D341Med (cell line): ENCODE measurements at regions not wholly inside any gene's neighbourhood (a gene's known extent, or its start where the extent isn't known, plus 50 kb on each side); places are given as distances from the start of the nearest gene placed in this dataset.
"Not testable (repeated sequence)": the region's sequence is repeated elsewhere in the genome, so short reads cannot be mapped to it uniquely, and the experiment has no call there.

Source experiments
- DNase-seq: peaks from one replicate; pipeline ENCODE4 v3.0.0; 2012; ENCODE audit warnings: low spot score

DNA sequence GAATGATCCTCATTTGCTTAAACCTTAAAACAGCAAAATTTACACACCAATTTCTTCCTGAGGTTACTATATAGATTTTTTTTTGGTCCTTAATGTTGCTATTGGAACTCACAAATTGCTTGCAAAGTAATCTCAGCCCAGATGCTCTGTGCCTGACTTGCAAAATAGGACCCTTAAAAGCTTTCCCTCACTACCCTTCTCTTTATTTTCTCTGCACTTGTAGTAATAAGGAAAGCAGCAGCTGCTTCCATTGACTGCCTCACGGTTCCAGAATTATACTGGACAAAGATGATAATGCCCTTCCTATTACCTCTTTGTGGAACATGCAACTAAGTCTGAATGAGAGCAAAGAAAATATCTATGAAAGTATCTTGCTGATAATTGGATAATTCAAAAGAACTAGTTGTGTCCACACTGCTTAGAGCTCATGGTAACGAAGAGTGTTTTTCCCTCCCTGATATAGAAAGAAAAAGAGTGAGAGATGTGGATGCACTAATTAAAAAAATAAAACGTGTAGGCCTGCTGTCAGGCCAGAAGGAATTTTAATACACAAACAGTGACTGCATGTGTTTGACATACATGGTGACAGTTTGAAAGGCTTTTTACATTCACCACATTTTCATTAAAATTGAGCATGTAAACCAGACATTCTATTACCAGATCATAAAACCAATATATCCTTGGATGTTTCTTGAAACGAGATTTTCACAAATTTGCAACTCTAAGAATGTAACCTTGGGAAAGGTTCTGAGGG, 783.1 kb downstream of the GBE1 start:
- DNase-seq, result no peak

DNA sequence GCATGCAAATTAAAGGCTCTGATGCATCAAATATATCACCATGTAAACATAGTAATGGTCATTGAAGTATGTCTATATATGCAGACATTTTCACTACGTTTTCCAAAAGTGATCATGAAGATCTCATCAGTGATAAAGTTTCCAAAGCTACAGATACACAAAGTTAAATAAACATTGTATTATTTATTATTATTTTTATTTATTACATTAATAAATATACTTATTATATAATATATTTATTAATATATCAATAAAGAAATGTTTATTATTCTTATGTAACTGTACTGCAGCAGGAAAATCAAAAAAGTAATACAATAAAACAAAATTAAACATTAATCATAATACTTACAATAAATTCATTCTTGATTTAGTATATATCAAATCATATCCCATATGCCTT, 791.2 kb downstream of the GBE1 start:
- DNase-seq, result no peak

DNA sequence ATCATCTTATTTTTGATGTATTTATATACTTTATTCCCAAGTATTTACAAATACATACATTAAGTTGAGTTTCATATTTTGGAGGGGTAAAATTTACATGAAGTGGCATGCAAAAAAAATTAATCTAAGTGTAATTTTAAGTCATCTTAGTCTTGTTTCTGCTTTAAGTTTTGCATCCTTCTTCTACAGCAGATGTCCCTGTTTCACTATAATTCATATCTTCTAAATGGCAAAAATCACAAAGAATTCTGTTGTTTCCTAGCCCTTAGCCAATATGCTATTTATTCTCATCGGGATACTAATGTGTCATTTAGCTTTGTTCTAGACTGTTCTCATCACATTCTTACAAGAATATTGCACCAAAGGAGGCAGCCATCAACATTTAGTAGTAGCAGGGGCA, 831.9 kb downstream of the GBE1 start:
- DNase-seq, result no peak

DNA sequence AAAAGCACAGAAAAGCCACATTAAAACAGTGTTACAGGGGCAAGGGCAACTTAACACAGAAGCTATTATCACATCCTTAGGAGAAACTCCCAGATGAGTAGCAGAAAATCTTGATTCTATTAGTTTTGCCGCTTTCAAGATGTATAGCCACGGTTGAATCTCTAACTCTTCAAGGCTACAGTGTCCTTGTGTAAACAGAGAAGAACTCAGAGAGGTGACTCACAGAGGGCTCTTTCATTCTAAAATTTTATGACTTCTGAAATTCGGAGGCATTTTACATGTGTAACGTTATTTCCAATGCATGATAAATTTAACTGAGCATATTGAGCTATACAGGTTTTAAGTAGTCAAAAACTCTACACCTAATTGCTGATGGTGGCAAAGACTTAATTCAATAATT, 846.6 kb downstream of the GBE1 start:
- DNase-seq, result no peak

DNA sequence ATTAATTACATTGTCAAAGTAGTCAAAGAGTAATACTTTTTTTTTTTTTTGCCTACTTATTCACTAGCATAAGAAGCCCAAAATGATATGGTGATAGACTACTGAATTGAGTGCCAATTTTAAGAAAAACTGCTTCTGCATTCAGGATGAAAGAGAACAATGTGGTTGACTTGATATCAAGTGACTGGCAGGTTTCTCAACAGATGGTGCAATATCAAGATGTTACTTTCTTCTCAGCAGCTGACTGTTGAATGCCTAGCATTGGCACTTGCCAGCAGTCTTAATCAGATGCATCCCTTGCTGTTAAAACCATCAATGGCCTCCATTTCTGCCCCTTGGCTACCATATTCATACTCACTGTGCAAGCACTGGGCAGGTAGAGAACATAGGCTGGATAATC, 863.2 kb downstream of the GBE1 start:
- no peak for DNase-seq

DNA sequence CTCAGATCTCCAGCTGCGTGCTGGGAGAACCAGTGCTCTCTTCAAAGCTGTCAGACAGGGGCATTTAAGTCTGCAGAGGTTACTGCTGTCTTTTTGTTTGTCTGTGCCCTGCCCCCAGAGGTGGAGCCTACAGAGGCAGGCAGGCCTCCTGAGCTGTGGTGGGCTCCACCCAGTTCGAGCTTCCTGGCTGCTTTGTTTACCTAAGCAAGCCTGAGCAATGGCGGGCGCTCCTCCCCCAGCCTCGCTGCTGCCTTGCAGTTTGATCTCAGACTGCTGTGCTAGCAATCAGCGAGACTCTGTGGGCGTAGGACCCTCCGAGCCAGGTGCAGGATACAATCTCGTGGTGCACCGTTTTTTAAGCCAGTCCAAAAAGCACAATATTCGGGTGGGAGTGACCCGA, 864.4 kb downstream of the GBE1 start:
- DNase-seq, result not testable (repeated sequence)

DNA sequence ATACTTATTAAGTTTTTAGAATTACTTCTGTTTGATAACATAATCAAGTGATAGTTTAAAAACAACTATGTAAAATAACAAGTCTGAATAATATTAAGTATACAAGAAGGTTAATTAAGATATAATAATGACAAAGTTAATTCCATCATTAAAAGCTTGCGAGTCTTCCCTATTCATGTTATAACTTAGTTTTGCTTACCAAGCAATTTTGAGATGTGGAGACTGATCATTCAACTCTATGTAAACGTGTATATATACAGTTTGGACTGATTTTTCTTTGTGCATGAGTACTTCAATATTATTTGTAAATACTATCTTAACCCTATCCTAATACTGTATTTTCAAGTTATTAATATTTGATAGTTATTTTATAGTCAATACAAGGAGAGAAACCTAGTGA, 870.9 kb downstream of the GBE1 start:
- no peak for DNase-seq

DNA sequence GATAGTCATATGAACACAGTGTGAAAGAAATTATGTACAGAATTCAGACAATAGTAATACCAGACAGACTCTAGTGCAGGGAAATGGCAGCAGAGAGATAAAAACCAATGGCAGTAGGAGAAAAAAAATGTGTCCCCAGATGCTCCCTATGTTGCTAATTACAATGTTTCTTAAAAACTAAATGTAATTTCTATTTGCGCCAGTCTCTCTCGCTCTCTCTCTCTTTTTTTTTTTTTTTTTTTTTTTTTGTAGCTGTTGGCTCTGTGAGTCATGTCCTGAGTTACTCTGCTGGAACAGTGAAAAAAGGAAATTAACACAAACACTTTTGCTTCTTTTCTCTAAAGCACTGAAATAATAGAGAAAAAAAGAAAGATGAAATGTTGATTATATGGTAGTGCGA, 871.9 kb downstream of the GBE1 start:
- DNase-seq, result no peak

DNA sequence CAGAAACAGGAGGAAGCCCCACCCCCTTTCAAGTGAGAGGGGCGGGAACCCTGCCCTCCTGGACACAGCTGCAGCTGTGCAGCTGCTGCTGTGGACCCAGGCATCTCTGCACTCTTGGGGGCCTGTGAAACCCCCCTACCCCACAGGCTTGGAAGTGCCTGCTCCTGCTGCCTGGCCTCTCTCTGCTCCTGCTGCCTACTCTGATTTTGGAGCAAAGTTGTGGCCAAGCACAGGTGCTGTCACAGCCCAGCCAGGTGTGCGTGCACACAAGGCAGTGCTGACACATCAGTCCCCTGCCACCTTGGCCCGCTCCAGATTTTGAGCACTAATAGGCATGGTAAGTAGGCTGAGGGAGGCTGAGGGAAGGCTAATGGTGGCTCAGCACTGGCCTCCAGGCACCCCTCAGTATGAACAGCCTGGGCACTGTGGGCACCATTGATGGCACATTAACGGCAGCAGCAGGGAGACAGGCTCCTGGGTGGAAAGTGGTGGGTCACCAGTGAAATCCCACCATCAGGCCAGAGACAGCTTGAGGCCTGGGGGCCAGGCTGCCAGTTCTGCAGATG, 890.9 kb downstream of the GBE1 start:
- DNase-seq, result no peak

DNA sequence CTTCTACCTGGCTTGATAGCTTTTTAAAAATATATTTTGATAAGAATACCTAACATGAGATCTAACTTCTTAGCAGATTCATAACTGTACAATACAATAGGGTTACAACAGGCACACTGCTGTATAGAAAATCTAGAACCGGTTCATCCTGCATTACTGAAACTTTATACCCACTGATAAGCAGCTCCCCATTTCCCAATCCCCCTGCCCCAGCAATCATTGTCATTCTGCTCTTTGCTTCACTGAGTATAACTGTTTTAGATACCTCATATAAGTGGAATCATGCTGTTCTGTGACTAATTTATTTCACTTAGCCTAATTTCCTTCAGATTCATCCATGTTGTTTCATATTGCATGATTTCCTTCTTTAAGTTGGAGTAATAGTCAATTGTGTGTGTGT, 906.0 kb downstream of the GBE1 start:
- DNase-seq, result no peak

DNA sequence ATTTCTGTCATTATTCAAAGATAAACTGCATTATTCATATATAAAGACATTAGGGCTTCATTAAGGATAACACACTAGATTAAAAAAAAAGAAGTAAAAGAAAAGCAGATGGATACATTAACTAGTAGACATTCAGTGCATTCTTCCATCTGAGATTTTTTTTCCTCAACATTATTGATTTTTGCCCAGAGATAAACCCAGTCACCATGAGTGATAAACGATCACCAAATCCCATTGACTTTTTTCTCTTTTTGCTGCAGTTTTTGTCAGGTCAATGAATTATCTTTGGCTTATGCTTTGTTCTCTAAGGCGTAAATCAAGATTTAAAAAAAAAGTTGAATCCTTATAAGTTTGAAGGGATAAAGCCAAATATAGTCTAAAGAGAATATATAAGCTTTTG, 925.0 kb downstream of the GBE1 start:
- no peak for DNase-seq

DNA sequence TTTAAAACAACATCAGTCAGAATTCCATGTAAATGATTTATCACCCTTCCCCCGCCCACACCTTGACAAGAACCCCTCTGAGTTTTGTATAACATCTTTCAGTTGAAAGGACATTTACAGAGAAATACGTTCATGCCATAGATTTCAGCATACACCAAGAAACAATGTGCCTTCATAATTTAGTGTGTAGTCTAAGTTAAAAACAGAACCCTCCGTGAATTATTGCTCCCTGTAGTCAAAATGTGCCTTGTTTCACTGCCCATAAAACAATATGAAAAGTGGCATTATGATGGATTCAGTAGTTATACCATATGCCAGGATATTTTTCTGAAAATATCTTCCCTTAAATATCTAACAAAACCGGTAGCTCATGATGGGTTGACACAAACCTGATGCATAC, 953.9 kb downstream of the GBE1 start:
- no peak for DNase-seq

DNA sequence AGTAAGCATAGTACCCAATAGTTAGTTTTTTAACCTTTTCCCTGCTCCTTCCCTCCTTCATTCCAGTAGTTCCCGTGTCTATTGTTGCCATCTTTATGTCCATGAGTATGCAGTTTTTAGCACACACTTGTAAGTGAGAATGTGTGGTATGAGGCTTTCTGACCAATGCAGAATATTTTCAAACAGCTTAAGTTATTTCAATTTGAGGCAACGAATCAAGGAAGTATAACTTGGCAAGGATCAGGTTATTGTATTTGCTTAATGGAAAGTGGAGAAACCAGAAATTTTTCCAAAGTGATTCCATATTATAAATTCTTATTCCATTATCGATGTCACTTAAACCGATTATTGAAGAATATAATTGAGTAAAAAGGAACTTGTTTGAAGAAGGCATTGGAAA, 954.8 kb downstream of the GBE1 start:
- no peak for DNase-seq

DNA sequence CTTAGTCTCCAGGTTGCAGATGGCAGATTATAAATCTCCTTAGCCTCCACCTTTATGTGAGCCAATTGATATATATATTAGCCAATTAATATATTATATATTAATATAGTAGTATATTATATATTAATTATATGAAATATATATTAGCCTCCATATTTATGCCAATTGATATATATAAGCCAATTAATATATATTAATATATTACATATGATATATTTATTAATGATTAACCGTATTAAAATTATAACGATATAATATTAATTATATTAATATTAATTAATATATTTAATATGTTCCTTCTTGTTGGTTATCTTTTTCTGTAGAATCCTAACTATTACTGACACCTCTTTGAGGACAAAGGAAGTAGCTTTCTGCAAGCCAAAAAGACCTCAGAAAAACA, 972.5 kb downstream of the GBE1 start:
- no peak for DNase-seq

DNA sequence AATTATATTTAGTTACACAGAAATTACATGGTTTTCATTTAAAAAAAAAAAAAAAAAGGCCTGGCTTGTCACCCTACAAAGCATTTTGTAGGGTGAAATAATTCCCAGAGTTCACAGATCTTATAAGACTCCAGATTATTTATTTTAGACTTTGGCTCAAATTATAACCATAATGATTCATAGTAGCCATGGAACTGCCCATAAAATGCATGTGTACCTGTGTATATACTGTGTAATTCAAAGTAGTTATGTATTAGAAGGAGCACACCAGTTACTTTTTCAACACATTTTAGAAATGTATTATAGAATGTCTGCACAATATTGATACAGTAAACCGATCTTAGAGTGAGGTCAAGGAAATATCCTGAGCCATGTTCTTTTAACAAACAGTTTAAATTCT, 975.6 kb downstream of the GBE1 start:
- no peak for DNase-seq

DNA sequence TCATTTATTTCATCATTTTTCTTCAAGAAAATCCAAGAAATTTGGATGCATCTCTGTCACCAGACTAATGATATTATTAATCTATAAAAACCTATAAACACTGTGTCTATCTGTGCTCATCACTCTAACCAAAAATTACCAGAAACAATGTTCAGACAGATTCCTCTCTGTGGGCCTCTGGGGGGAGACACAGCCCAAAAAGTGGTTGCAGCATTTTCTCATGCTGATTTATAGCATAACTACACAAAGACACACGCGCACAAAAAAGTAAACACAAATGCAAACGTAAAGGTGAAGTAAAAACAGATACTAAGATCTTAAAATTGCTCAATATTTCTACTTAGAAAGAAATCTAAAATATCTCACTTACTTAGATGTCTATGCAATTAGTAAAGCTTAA, 976.0 kb downstream of the GBE1 start:
- peak; percentile 39 for DNase-seq

DNA sequence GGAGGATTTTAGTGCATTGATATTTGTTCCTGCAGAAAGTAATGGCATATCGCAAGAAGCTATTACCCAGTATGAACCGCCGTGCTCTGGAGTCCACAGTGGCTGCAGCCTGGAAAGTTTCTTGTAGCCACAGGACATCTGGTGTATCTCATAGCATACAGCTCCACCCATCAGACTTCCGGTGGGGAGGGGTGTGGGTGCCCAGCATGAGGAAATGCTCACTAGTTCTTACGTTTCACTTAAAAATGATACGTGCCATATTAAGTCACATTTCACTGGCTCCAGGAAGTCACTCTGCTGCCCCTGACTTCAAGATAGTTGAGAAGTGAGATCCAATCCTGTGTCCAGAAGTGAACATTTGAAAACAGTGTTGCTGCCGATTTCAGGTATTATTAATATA, 990.4 kb downstream of the GBE1 start:
- DNase-seq, result no peak

DNA sequence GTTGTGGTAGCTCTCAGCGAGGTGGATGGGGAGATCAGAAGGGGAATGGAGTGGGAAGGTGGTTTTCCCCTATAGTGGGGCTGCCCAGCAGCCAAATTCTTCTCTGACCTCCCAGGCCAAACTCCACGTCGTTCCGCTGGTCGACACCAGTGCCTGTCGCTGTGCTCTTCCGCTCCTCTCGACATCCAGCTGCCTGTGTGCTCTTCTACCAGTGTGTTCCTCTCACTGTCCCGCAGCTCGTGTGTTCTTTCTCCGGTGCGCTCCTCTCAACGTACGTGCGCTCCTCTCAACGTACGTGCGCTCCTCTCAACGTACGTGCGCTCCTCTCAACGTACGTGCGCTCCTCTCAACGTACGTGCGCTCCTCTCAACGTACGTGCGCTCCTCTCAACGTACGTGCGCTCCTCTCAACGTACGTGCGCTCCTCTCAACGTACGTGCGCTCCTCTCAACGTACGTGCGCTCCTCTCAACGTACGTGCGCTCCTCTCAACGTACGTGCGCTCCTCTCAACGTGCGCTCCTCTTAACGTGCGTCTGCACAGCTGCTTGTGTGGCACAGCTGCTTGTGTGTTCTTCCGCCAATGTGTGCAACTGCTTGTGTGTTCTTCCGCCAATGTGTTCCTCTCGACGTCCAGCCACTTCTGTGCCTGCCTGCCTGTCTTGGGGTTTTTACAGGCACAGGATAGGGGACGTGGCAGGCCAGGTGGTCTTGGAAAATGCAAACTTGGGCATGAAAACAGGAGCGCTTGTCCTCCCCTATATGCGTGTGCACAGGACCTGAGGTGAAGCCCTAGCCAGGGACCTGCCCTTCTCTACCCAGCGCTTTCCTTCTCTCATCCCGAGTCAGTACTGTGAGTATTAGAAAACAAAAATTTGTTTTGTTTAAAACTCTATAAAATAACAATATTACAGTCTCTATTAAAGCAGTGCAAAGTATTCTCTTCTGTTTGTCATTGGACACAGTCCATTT, 991.1 kb downstream of the GBE1 start:
- no peak for DNase-seq

DNA sequence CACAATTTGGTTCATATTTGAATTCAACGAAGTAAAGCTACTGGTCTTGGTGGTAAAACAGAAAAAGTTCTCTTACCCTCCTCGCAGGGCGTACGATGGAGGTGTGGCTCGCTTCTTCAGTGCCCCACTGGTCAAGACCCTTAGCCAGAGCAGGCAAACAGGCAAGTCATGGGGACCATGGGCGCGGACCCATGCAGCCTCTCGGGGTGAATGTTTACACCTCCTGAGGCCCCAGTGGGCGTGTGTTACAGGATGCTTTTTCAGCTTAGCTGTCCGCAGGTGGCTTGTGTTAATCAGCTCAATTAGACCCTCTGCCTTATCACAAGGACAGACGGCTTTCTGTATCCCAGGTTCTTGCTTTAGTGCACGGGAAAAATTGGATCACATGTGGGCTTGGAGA, 991.8 kb downstream of the GBE1 start:
- DNase-seq, result no peak

DNA sequence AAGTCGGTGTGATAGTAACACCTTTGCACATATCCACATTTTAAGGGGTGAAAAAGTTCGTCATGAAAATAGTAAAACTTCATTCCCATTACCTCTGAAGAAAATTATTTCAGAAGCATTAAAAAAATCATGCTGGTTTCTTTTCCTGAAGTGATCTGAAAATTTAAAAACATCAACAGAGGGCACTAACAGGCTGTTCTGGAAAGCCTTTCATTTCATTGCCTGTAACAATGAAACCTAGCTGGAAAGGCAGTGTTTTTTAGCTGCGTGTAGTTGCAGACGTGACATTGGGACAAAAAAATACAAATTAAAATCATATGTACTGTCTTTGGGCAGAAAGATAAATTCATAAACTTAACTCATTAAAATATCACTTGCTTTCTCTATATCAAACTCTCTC, 993.8 kb downstream of the GBE1 start:
- DNase-seq, result no peak

DNA sequence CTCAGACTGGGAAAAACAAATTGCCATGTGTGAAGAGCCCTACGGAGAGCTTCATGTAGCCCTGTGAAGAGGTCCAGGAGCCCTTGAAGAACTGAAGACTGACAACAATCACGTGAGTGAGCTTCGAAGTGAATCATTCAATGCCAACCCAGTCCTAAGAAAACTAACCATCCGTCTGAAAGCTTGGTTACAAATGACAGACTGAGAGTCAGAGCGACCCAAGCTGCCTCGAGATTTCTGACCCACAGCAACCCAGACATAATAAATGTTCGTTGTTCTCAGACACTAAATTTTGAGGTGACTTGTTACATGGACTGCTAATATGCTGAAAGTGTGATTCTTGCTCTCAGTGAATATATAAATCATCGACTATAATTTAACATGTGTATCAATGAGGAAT, 987.2 kb upstream of the ROBO1 start:
- no peak for DNase-seq

DNA sequence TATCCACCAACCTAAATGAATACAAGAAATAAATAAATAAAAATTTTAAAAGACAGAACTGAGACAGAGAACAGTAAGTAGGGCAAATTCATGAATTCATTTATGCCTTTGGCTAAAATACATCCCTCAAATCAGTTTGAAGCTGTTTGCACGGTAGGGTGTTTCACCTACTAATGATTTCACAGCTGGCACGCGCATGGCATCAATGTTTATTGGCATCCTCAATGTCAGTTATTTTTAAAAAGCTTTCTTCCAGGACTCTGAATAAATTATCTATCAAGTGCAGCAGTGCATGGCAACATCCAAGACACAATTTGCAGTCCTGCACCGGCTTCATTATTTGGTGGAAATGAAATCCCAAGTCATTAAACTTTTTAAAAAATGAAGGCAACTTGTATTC, 985.2 kb upstream of the ROBO1 start:
- DNase-seq, result no peak

DNA sequence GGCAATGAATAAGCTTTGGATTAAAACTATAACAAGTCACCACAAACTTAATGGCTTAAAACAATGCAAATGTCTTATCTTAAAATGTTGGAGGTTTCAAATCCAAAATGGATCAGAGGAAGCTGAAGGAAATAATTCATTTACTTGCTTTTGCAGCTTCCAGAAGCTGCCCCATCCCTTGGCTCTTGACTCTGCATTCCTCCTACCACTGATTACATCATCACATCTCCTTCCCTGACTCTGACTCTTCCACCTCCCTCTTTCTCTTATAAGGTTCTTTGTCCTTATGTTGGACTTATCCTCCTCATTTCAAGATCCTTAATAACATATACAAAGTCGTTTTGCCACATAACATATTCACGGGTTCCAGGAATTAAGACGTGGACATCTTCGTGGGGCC, 982.8 kb upstream of the ROBO1 start:
- DNase-seq, result no peak
